HL-60 (cell line): ENCODE measurements at regions not wholly inside any gene's neighbourhood (a gene's known extent, or its start where the extent isn't known, plus 50 kb on each side); places are given as distances from the start of the nearest gene placed in this dataset.
"Not testable (repeated sequence)": the region's sequence is repeated elsewhere in the genome, so short reads cannot be mapped to it uniquely, and the experiment has no call there.

Experiments
- DNase-seq, 2 experiments: peaks; one replicate each; pipeline ENCODE4 v3.0.0-alpha.2; 2010 to 2020; ENCODE audit warnings: low read depth in 1 of 2, low spot score in 1 of 2
- H3K27ac ChIP-seq: fragments of 250-450 bp; sonication (Bioruptor Pico); replicated peaks from 2 replicates; pipeline ENCODE4 v1.5.1; 2020; ENCODE audit warnings: mild to moderate bottlenecking, moderate library complexity
- H3K27me3 ChIP-seq: fragments of 250-450 bp; sonication (Bioruptor Pico); 2 replicates; pipeline ENCODE4 v1.5.1; 2021; ENCODE audit warnings: mild to moderate bottlenecking, moderate library complexity; ENCODE audit not compliant: insufficient read depth, poor library complexity, severe bottlenecking
- H3K4me3 ChIP-seq: replicated peaks from 2 replicates; pipeline ENCODE4 v1.5.1; 2011; ENCODE audit warnings: mild to moderate bottlenecking, control low read depth, low read length; ENCODE audit not compliant: insufficient read depth
- GABPA ChIP-seq: IDR thresholded peaks from 2 replicates; pipeline ENCODE4 v1.6.1; 2012; ENCODE audit warnings: low read depth
- POLR2AphosphoS5 ChIP-seq: IDR thresholded peaks from 2 replicates; pipeline ENCODE4 v1.6.1; 2012; ENCODE audit warnings: low read depth
- SPI1 ChIP-seq: IDR thresholded peaks from 2 replicates; pipeline ENCODE4 v1.6.1; 2012; ENCODE audit warnings: low read depth, mild to moderate bottlenecking, borderline replicate concordance
- TF ChIP-seq, protein P1 (sequence below): IDR thresholded peaks from one replicate; pipeline ENCODE4 v1.5.1; 2011; ENCODE audit warnings: low read length, control low read depth, inconsistent platforms; ENCODE audit not compliant: insufficient read depth
- TF ChIP-seq, protein P2 (sequence below): IDR thresholded peaks from 2 replicates; pipeline ENCODE4 v1.6.1; 2012; ENCODE audit warnings: low read depth; ENCODE audit not compliant: insufficient replicate concordance

DNA sequence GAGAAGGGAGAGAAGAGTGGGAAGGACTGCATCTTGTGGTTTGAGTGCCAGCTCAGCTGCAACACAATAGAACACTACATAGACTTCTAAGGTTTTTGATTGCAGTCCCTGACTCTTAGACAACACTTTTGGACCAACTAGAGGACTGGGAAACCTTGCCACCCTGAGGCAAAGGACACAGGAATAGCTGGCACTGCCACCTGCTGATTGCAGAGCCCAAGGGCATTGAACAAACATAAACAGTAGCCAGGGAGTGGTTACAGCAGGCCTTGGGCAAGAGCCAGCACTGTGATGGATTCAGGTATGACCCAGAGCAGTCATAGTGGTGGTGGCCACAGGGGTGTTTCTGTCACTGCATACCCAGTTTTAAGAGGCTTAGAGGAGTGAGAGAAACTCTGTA is 72.5 kb upstream of the CXorf51A start:
- no peak for TF ChIP-seq GABPA
- TF ChIP-seq POLR2AphosphoS5: no peak
- no peak for TF ChIP-seq SPI1
- TF ChIP-seq, protein P1, sequence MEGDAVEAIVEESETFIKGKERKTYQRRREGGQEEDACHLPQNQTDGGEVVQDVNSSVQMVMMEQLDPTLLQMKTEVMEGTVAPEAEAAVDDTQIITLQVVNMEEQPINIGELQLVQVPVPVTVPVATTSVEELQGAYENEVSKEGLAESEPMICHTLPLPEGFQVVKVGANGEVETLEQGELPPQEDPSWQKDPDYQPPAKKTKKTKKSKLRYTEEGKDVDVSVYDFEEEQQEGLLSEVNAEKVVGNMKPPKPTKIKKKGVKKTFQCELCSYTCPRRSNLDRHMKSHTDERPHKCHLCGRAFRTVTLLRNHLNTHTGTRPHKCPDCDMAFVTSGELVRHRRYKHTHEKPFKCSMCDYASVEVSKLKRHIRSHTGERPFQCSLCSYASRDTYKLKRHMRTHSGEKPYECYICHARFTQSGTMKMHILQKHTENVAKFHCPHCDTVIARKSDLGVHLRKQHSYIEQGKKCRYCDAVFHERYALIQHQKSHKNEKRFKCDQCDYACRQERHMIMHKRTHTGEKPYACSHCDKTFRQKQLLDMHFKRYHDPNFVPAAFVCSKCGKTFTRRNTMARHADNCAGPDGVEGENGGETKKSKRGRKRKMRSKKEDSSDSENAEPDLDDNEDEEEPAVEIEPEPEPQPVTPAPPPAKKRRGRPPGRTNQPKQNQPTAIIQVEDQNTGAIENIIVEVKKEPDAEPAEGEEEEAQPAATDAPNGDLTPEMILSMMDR: no peak
- TF ChIP-seq, protein P2, sequence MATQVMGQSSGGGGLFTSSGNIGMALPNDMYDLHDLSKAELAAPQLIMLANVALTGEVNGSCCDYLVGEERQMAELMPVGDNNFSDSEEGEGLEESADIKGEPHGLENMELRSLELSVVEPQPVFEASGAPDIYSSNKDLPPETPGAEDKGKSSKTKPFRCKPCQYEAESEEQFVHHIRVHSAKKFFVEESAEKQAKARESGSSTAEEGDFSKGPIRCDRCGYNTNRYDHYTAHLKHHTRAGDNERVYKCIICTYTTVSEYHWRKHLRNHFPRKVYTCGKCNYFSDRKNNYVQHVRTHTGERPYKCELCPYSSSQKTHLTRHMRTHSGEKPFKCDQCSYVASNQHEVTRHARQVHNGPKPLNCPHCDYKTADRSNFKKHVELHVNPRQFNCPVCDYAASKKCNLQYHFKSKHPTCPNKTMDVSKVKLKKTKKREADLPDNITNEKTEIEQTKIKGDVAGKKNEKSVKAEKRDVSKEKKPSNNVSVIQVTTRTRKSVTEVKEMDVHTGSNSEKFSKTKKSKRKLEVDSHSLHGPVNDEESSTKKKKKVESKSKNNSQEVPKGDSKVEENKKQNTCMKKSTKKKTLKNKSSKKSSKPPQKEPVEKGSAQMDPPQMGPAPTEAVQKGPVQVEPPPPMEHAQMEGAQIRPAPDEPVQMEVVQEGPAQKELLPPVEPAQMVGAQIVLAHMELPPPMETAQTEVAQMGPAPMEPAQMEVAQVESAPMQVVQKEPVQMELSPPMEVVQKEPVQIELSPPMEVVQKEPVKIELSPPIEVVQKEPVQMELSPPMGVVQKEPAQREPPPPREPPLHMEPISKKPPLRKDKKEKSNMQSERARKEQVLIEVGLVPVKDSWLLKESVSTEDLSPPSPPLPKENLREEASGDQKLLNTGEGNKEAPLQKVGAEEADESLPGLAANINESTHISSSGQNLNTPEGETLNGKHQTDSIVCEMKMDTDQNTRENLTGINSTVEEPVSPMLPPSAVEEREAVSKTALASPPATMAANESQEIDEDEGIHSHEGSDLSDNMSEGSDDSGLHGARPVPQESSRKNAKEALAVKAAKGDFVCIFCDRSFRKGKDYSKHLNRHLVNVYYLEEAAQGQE: no peak
- no peak overlapping the region for H3K27ac ChIP-seq
- DNase-seq: no peak
- no peak overlapping the region for H3K4me3 ChIP-seq
- no peaks in the 10 kb centered on the region for H3K27me3 ChIP-seq

DNA sequence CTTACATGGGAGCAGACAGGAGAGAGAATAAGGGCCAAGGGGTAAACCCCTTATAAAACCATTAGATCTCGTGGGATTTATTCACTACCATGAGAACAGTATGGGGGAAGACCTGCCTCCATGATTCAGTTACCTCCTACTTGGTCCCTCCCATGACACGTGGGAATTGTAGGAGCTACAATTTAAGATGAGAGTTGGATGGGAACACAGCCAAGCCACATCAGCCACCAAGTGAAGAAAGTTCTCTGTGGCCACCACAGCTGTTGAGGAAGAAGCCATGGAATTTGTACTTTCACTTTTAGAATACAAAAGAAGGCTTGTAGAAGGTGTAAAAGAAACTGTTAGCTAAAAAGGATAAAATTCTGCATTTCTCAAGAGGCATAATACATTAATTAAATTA is 67.0 kb upstream of the CXorf51A start:
- DNase-seq: peak in 1 of 2 experiments; percentile 29
- Histone ChIP-seq H3K27ac (no peak overlapping the region), H3K4me3 (no peak overlapping the region), H3K27me3 (no peaks in the 10 kb centered on the region)
- no peak for TF ChIP-seq SPI1
- no peak for TF ChIP-seq POLR2AphosphoS5
- no peak for TF ChIP-seq GABPA
- TF ChIP-seq, protein P1: no peak
- TF ChIP-seq, protein P2: no peak

DNA sequence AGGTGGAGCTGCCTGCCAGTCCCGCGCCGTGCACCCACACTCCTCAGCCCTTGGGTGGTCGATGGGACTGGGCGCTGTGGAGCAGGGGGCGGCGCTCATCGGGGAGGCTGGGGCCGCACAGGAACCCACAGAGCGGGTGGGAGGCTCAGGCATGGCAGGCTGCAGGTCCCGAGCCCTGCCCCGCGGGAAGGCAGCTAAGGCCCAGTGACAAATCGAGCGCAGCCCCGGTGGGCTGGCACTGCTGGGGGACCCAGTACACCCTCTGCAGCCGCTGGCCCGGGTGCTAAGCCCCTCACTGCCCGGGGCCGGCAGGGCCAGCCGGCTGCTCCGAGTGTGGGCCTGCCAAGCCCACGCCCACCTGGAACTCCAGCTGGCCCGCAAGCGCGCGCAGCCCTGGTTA is 52.3 kb upstream of the CXorf51A start:
- not testable (repeated sequence) for H3K27ac ChIP-seq, DNase-seq, H3K27me3 ChIP-seq, H3K4me3 ChIP-seq

DNA sequence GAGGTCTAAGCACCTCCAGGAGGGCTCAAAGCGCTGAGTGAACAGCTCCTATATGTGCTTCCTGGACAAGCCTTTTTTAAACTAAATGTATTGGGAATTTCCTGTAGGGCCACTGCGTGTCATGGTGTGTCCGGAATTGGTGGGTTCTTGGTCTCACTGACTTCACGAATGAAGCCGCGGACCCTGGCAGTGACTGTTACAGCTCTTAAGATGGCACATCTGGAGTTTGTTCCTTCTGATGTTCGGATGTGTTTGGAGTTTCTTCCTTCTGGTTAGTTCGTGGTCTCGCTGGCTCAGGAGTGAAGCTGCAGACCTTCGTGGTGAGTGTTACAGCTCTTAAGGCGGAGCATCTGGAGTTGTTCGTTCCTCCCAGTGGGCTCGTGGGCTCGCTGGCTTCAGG is 51.2 kb upstream of the CXorf51A start:
- not testable (repeated sequence) for H3K27ac ChIP-seq, H3K4me3 ChIP-seq, DNase-seq, H3K27me3 ChIP-seq
